Skeletal muscle tissue (tissue), 3 donors: ENCODE measurements at regions not wholly inside any gene's neighbourhood (a gene's known extent, or its start where the extent isn't known, plus 50 kb on each side); places are given as distances from the start of the nearest gene placed in this dataset.
A peak's percentile ranks its signal among the peaks of the same experiment; 100 is the strongest.
"Not testable (repeated sequence)": the region's sequence is repeated elsewhere in the genome, so short reads cannot be mapped to it uniquely, and the experiment has no call there.

Source experiments
- H3K27ac ChIP-seq: one replicate; pipeline ENCODE4 v1.7.0; 2013; ENCODE audit warnings: mild to moderate bottlenecking, low read depth, low read length, inconsistent platforms
- H3K27me3 ChIP-seq, 3 donors: one replicate each; pipeline ENCODE4 v1.7.0; 2013; ENCODE audit warnings: low read length in 3 of 3; ENCODE audit not compliant: control insufficient read depth in 3 of 3, insufficient read depth in 3 of 3
- H3K36me3 ChIP-seq, 3 donors: one replicate each; pipeline ENCODE4 v1.7.0; 2013; ENCODE audit warnings: low read length in 3 of 3; ENCODE audit not compliant: control insufficient read depth in 3 of 3, insufficient read depth in 3 of 3
- H3K4me1 ChIP-seq, 3 donors: one replicate each; pipeline ENCODE4 v1.7.0; 2013; ENCODE audit warnings: low read length in 3 of 3, mild to moderate bottlenecking in 3 of 3; ENCODE audit not compliant: control insufficient read depth in 3 of 3, insufficient read depth in 3 of 3
- H3K4me3 ChIP-seq, 3 donors: one replicate each; pipeline ENCODE4 v1.7.0; 2013; ENCODE audit warnings: low read length in 3 of 3
- H3K9ac ChIP-seq, 3 donors: one replicate each; pipeline ENCODE4 v1.7.0; 2013; ENCODE audit warnings: low read length in 3 of 3, mild to moderate bottlenecking in 3 of 3, moderate library complexity in 2 of 3, low read depth in 1 of 3
- H3K9me3 ChIP-seq, 3 donors: one replicate each; pipeline ENCODE4 v1.7.0; 2013; ENCODE audit warnings: low read length in 3 of 3; ENCODE audit not compliant: control insufficient read depth in 3 of 3
- donor health status: Osteomylitis.

- H3K27me3 ChIP-seq, H3K36me3 ChIP-seq, H3K27ac ChIP-seq, H3K9ac ChIP-seq, H3K4me3 ChIP-seq, H3K4me1 ChIP-seq, H3K9me3 ChIP-seq: not testable (repeated sequence)
These were observed 105.0 kb upstream of the ZNF516 start for GRCh38 chr18:76600076-76600475.

- Histone ChIP-seq H3K27me3 (peaks cover 11 to 13% (median 13%) of the 10 kb centered on the region in 3 donors), H3K27ac (no peak overlapping the region), H3K9me3 (peaks cover 0 to 2% (median 0%) of the 10 kb centered on the region in 3 donors), H3K36me3 (no peaks in the 10 kb centered on the region), H3K4me1 (no peaks in the 10 kb centered on the region), H3K9ac (no peak overlapping the region), H3K4me3 (no peak overlapping the region)
These were observed 99.9 kb upstream of the ZNF516 start for GRCh38 chr18:76594966-76595365.

DNA sequence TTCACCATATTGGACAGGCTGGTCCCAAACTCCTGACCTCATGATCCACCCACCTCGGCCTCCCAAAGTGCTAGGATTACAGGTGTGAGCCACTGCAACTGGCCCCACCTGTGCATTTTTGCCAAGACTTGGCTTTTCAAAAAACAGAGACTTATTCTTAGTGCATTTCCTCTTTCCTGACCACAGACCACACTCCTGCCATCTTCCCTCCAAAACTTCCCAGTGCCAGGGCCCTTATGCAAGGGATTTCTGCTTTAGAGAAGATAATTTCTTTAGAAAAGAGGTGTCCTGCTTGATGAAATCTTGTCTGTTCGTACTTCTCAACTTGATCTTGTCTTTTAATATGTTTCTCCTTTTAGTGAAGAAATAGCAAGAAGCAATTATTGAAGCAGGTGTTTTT, 98.8 kb upstream of the ZNF516 start:
- no peak overlapping the region for H3K4me3 ChIP-seq
- peaks cover 0 to 3% (median 0%) of the 10 kb centered on the region in 3 donors for H3K4me1 ChIP-seq
- peaks cover 14 to 17% (median 16%) of the 10 kb centered on the region in 3 donors for H3K27me3 ChIP-seq
- H3K9ac ChIP-seq = no peak overlapping the region
- no peaks in the 10 kb centered on the region for H3K36me3 ChIP-seq
- no peak overlapping the region for H3K27ac ChIP-seq
- peaks cover 0 to 2% (median 0%) of the 10 kb centered on the region in 3 donors for H3K9me3 ChIP-seq

DNA sequence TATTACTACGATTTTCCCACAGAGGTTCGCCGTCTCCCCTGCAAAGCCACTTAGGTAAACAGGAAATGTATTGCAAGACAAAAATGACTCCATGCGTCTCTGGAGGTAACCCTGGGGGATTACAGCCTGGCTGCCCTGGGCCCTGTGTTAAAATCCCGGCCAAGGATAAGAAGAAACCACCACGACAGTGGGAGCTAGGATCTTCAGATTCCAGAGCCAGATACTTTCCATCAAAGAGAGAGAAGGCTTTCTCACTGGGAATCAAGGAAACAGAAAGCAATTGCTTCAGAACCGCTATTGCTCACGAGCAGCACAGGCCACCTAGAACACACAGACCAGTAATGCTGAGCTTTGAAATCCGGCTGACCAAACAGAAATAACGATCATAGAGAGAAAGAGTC, 97.9 kb upstream of the ZNF516 start:
- no peak overlapping the region for H3K27ac ChIP-seq
- no peak overlapping the region for H3K4me3 ChIP-seq
- no peaks in the 10 kb centered on the region for H3K36me3 ChIP-seq
- no peak overlapping the region for H3K9ac ChIP-seq
- peaks cover 0 to 5% (median 0%) of the 10 kb centered on the region in 3 donors for H3K4me1 ChIP-seq
- H3K27me3 ChIP-seq = peaks cover 14 to 20% (median 16%) of the 10 kb centered on the region in 3 donors
- H3K9me3 ChIP-seq = peaks cover 0 to 2% (median 0%) of the 10 kb centered on the region in 3 donors

GRCh38 chr18:76592096-76592495, 97.1 kb upstream of the ZNF516 start:
- Histone ChIP-seq H3K27me3 (peaks cover 14 to 25% (median 21%) of the 10 kb centered on the region in 3 donors), H3K4me3 (no peak overlapping the region), H3K36me3 (no peaks in the 10 kb centered on the region), H3K27ac (no peak overlapping the region), H3K9ac (no peak overlapping the region), H3K9me3 (peaks cover 0 to 2% (median 0%) of the 10 kb centered on the region in 3 donors), H3K4me1 (peaks cover 0 to 5% (median 0%) of the 10 kb centered on the region in 3 donors)

DNA sequence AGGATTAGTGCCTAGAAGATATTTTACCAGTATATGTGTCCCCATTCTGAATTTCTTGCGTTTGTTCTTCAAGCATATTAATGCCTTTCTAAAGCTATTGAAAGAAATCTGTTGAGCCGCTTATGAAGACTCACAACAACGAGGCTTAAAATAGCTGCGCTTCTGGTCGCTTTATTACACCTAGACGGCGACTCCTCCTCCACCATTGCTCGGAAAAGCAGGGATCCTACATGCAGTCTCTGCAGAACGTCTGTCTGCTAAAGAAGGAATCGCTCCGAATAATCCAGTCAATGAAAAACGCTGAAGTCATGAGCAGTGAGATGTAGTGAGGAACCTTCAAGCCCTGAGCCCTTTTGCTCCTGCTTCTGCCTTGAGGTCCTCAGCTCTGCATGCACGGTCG, 94.8 kb upstream of the ZNF516 start:
- Histone ChIP-seq H3K9ac (no peak overlapping the region), H3K36me3 (no peaks in the 10 kb centered on the region), H3K27ac (no peak overlapping the region), H3K4me3 (no peak overlapping the region), H3K9me3 (peaks cover 0 to 2% (median 0%) of the 10 kb centered on the region in 3 donors), H3K27me3 (peaks cover 14 to 30% (median 23%) of the 10 kb centered on the region in 3 donors), H3K4me1 (peaks cover 0 to 5% (median 0%) of the 10 kb centered on the region in 3 donors)

DNA sequence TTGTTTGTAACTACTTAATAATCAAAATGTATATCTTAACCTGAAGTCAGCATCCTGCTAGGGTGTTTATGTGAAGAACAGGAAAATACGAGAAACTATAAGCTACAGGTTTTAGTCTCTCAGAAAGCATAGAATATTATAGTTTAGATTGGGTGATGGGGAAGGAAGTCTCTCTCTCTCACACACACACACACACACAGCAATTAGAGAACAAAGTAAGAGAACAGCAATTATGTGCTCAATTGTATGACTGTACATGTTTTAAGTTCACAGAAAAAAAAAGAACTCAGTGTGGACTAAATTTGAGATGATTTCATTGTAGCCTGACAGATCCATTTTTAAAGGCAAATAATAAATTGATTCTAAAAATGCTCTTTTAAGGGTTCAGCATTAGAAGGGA, 94.3 kb upstream of the ZNF516 start:
- Histone ChIP-seq H3K27ac (no peak overlapping the region), H3K4me1 (peaks cover 0 to 5% (median 0%) of the 10 kb centered on the region in 3 donors), H3K9me3 (peaks cover 0 to 2% (median 0%) of the 10 kb centered on the region in 3 donors), H3K27me3 (peaks cover 11 to 30% (median 23%) of the 10 kb centered on the region in 3 donors), H3K36me3 (no peaks in the 10 kb centered on the region), H3K9ac (no peak overlapping the region), H3K4me3 (peak overlapping the region in 1 of 3 donors; percentile 57)

DNA sequence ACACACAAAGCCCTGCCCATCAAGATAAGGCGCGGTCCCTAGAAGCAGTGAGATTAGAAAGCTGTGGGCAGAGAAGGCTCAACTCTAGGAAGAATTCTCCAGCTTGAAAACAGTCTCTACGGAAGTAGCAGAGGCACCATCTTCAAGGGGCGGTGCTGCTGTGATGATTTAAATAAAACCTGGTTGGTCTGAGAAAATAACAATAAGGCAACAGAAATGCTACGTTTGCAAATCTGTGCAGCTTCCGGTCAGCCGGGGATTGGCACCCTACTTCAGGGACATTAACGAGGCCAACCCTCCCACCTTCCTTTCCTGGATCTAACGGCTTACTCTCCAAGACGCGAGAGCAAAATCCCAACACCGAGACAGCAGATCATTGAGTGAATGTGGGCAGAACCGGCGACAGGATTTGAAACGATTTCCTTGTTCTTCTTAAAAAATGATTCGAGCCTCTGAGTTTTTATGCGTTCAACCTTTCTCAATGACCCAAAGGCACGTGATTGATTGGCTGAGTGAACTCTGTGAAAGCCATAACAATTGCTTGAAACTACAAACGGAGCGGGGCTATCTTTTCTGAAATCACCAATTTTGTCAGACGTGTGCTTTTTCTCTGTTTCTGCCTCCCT, 93.7 kb upstream of the ZNF516 start:
- H3K4me3 ChIP-seq = peak overlapping the region in 2 of 3 donors; percentile 14 to 57
- H3K9ac ChIP-seq = no peak overlapping the region
- peaks cover 0 to 5% (median 0%) of the 10 kb centered on the region in 3 donors for H3K4me1 ChIP-seq
- peaks cover 9 to 30% (median 23%) of the 10 kb centered on the region in 3 donors for H3K27me3 ChIP-seq
- no peak overlapping the region for H3K27ac ChIP-seq
- H3K9me3 ChIP-seq = peaks cover 0 to 2% (median 0%) of the 10 kb centered on the region in 3 donors
- no peaks in the 10 kb centered on the region for H3K36me3 ChIP-seq

GRCh38 chr18:76587879-76588271, 92.8 kb upstream of the ZNF516 start:
- Histone ChIP-seq H3K9me3 (peaks cover 0 to 2% (median 0%) of the 10 kb centered on the region in 3 donors), H3K27ac (no peak overlapping the region), H3K4me3 (no peak overlapping the region), H3K27me3 (peaks cover 7 to 30% (median 23%) of the 10 kb centered on the region in 3 donors), H3K4me1 (peaks cover 0 to 5% (median 0%) of the 10 kb centered on the region in 3 donors), H3K36me3 (no peaks in the 10 kb centered on the region), H3K9ac (no peak overlapping the region)

GRCh38 chr18:76587147-76587878, 92.3 kb upstream of the ZNF516 start:
- peaks cover 0 to 2% (median 0%) of the 10 kb centered on the region in 3 donors for H3K9me3 ChIP-seq
- no peak overlapping the region for H3K4me3 ChIP-seq
- no peak overlapping the region for H3K9ac ChIP-seq
- H3K27me3 ChIP-seq = peaks cover 5 to 30% (median 23%) of the 10 kb centered on the region in 3 donors
- H3K27ac ChIP-seq = no peak overlapping the region
- H3K4me1 ChIP-seq = peaks cover 0 to 5% (median 0%) of the 10 kb centered on the region in 3 donors
- H3K36me3 ChIP-seq = no peaks in the 10 kb centered on the region
